ENCODE measurements at regions not wholly inside any gene's neighbourhood (a gene's known extent, or its start where the extent isn't known, plus 50 kb on each side); places are given as distances from the start of the nearest gene placed in this dataset.
A peak's percentile ranks its signal among the peaks of the same experiment; 100 is the strongest.
"Not testable (repeated sequence)": the region's sequence is repeated elsewhere in the genome, so short reads cannot be mapped to it uniquely, and the experiment has no call there.

DNA sequence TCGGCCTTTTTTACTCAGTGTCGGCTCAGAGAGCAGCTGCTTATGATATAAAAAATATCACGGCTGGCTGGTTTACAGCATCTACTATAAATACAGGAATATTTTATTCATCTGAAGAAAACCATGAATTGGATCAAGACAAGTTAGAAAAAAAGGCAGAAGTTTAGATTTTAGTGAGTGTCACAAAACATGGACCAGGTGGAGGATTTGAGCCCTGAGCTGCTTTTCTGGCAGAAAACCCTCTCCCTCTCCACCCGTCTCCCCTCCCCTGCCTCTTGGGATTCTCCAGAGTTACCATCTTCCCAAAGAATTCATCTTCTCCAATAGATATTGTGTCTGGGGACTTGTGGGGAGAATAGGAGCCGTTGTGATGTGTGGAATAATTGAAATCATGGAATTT lies 142.8 kb upstream of the RAI2 start:
- DNase-seq (ENCODE audit: low spot score): no peak

GRCh38 chrX:18002791-18003190 lies 141.7 kb upstream of the RAI2 start:
- no peak for DNase-seq (ENCODE audit: low spot score)

GRCh38 chrX:17994429-17994828 lies 133.3 kb upstream of the RAI2 start:
- no peak for DNase-seq (ENCODE audit: low spot score)

DNA sequence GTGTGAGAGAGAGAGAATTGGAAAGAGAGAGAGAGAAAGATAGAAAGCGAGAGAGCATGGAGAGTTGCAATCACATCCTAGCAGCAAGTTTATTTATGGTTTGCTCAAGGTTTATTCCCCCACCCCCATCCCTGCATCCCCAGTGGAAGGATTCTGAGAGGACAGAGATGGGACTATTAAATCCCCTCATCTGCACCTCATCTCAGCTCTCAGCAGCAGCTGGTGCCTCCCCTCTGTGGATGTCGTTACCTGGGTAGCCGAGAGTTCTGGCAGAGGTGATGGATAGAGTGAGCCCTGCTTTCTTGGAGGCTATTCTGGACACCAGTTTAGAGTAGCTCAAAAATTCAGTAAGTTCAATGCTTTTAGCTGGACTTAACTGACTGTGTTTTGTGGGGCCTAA lies 132.0 kb upstream of the RAI2 start:
- no peak for DNase-seq (ENCODE audit: low spot score)

DNA sequence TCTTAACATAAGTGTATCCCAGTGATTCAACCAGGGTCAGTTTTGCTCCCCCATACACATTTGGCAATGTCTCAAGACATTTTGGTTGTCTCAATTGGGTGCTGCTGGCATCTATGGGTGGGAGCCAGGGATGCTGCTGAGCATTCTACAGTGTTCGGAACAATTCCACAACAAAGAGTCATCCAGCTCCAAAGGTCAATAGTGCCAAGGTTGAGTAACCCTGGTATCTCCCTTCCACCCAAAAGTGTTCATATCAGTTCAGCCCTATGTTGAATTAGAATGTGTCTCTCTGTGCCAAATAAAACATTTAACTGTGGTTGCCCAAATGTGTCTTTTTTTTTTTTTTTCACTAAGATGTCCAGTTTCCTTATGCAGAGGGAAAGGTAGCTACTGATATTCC lies 129.4 kb upstream of the RAI2 start:
- DNase-seq (ENCODE audit: low spot score): no peak

DNA sequence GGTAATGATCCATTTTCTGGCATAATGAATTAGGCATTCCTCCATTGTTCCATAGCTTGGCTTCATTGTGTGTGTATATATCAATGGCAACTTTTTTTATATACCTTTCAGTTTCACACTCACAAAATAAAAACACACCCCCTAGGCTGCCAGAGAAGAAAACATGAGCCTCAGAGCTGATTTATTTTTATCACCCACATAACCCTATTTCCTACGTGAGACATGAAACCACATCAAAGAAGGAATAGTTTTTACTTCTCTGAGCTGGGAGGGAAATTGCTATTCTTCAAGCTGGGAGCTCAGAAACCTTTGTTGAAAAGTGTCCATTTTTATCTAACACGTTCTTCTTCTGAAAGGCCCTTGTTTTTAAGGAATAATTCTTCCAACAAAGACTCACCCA lies 126.7 kb upstream of the RAI2 start:
- no peak for DNase-seq (ENCODE audit: low spot score)

GRCh38 chrX:17986977-17987376 lies 125.9 kb upstream of the RAI2 start:
- DNase-seq (ENCODE audit: low spot score): no peak

DNA sequence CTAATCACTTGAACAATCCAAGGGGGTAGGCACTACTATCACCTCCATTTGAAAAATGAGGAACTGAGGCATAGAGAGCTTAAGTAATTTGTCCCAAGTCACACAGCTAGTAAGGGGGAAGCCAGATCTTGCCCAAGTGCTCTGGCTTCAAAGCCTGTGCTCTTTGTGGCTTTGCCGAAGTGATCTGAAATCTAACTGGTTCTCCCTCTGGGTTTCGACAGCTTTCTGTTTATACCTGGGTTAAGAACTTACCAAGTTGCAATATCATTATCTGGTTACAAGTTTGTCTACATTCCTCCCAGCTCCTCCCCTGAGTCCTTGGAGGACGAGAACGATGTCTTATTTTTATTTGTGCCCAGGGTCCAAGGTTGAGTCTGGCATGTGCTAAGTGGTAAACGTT lies 125.3 kb upstream of the RAI2 start:
- DNase-seq (ENCODE audit: low spot score): no peak

DNA sequence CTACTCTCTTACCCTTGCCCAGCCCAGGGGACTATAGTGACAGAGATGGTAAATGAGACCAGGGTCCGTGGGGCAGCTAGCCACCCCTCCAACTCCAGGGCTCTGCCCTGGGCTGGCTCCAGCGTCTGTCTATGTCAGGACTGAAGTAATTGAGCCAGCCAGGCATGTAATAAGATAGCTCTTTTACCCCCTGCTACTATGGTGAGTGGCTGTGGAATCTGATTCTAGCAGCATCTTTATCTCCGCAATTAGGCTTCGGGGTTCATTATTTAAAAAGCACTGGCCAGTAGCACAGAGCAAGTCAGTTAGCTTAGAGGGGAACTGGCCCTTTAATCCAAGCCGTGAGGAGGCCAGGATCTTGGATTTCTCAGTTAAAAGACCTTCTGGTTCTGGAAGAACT lies 123.3 kb upstream of the RAI2 start:
- DNase-seq (ENCODE audit: low spot score): no peak

DNA sequence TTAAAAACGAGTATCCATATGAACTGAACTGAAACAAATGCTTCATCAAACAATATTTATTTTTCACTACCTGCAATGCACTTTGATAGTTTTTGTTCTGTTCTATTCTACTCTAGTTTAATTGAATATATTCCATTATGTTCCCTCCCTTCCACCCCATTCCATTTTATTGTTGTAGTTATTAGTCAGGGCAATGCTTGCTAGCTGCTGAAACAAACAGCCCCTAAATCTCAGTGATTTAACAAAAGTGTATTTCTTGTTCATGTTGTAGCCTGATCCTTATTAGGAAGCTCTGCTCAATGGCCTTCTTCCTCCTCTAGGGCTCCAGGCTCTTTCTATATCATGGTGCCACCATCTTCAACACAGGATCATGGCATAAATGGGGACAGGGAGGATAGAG lies 122.3 kb upstream of the RAI2 start:
- no peak for DNase-seq (ENCODE audit: low spot score)

DNA sequence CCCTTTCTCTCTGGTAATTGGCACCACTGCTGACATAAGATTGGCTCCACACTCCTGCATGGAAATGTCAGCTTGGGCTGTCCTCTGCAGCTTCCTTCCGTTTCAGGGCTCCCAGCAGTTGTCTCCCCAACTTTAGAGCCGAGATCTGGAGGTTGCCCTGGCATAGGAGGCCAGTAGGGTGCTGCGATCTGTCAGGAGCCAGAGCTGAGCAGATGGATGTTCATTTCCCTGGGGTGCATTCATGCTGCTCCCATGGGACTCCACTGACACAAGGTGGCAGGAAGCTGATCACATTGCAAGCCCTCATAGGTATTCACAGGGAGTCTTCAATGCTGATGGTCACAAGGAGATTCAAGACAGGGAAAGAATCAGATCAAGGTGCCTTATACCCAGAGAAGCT lies 116.6 kb upstream of the RAI2 start:
- DNase-seq (ENCODE audit: low spot score): no peak

DNA sequence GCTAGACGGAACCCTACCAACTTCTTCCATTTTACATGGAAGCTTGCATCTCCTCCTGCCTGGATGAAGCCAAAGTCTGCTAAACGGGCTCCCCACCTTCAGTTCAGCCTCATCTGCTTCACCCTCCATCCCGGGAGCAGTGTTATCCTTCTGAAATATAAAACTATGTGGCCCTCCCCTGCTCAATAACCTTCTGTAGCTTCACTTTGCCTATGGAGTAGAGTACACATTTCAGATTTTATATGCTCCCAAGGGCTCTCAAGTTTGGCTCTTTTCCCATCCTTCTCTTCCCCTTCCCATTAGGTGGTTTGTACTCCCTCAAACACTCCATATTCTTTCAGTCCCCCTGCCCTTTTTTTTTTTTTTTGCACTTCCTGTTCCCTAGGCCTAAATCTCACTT lies 115.9 kb upstream of the RAI2 start:
- DNase-seq (ENCODE audit: low spot score): no peak

- not testable (repeated sequence) for DNase-seq (ENCODE audit: low spot score)
Observed at GRCh38 chrX:17975349-17975748, 114.3 kb upstream of the RAI2 start.

- no peak for DNase-seq (ENCODE audit: low spot score)
Observed at GRCh38 chrX:17968367-17968766, 107.3 kb upstream of the RAI2 start.

DNA sequence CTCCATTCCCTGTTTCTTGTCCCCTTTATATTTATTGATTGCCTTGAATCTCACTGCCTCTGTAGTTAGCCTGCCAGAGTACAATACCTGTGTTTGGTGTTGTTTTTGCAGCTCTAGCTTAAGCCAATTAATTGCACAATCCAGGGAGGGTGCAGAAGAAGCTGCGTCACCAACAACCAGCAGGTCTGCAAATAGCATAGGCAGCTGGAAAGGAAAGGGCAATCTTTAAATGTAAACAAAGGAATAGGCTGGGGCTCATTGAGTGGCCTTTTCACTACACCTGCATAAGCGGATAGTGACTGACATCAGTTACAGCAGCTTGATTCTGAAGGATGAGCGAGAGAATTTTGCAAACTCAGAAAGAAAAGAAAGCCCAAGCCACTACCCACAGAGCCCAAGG lies 106.8 kb upstream of the RAI2 start:
- no peak for DNase-seq (ENCODE audit: low spot score)

DNA sequence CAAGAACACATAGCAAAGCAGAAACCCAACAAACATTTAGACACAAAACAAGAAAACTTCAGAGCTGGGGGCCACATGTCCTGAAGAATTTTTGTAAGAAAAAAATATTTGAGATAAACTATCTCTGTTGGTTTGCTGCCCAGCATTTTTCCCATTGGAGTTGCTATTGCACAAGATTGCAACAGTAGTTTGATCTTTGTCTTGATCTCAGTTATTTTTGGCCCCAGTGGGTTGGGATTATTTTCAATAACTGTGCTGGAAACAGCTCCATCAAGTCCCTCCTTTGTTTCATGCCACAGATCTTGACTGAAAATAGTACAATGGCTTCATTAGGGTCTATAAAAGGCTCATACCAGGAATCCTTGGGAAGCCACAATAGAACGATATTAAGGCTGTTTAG lies 103.8 kb upstream of the RAI2 start:
- no peak for DNase-seq (ENCODE audit: low spot score)

DNA sequence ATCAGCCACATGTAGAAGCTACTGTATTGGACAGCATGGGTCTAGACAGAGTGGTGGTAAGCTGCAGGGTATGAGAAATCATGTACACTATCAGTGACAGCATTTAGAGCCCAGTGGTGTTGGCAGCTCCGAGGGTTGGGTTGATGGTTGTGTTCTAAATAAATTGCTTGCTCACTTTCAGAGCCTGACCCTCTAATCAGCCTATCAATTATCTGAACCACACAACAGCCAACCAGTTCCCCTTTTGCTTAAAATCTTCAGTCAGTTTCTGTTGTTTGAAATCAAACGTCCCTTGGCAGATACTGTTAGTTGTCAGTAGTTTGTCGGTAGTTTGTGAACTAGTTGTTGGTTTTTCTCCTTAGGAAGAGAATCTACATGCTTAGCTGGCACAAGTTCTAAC lies 99.8 kb upstream of the RAI2 start:
- no peak for DNase-seq (ENCODE audit: low spot score)

- DNase-seq (ENCODE audit: low spot score): peak; percentile 2
Observed at GRCh38 chrX:17944833-17945497, 83.9 kb upstream of the RAI2 start.

DNA sequence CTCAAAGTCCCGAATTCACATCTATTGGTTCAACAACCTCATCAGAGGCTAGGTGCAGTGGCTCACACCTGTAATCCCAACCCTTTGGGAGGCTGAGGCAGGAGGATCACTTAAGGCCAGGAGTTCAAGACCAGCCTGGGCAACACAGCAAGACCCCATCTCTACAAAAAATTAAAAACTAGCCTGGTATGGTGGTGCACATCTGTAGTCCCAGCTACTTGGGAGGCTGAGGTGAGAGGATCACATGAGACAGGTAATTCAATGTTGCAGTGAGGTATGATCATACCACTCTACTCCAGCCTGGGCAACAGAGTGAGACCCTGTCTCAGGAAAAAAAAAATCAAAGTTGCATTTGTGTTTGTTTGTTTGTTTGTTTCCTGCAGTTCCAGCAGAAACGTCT lies 80.1 kb upstream of the RAI2 start:
- DNase-seq (ENCODE audit: low spot score): not testable (repeated sequence)

DNA sequence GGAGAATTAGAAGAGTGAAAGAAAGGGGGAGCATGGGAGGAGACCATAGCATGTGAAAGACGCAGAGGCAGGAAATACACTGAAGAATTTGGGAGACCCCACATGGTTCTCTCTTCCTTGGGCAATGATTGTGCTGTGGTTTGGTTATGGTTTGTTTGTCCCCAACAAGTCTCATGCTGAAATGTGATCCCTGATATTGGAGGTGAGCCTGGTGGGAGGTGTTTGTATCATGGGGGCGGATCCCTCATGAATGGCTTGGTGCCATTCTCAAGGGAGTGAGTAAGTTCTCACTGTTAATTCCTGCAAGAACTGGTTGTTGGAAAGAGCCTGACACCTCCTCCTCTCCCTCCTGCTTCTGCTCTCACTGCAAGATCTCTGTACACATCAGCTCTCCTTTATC lies 78.6 kb upstream of the RAI2 start:
- DNase-seq (ENCODE audit: low spot score): no peak

DNA sequence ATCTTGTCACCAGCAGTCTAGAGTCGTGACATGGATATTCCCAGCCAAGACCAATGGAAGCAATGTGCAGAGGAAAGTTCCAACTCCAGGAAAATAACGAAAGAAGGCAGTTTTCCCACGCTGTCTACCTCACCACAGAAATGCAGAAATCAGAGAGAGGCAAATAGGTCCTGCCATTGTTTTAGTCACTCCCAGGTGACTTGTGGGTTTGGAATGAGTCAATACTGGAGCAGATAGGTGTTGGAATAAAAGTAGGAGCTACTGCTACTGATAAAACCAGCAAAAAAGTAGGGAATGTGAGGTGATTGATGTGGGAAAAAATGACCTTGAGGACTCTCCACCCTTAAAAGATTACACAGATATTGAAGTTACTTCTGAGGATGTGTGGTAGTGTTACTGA lies 72.8 kb upstream of the RAI2 start:
- no peak for DNase-seq (ENCODE audit: low spot score)

DNA sequence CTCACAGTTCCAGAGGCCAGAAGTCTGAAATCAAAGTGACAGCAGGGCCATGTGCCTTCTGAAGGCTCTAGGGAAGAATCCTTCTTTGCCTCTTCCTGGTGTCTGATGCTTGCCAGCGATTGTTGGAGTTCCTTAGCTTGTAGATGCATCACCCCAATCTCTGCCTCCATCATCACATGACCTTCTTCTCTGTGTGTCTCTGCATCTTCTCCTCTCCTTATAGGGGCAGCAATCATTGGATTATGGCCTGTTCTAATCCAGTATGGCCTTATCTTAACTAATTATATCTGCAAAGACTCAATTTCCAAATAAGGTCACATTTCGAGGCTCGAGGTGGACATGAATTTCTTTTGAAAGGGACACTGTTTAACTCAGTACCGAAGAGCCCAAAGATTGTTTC lies 71.7 kb upstream of the RAI2 start:
- DNase-seq (ENCODE audit: low spot score): no peak

DNA sequence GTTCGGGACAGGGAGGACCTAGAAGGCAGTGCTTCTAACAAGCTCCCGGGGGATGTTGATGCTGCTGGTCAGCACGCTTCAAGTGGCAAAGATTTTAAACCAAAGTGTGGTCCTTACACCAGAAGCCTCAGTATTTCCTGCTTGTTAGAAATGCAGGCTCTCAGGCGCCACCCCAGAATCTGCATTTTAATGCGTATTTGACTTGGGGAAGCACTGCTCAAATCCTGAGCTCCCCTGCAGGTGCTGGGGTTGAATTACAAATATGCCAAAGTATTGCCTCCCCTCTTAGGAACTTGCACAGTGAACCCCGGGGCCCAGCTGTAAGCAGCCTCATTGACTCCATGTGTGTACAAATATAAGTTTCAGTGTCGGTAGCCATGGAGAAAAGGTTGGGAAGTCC lies 70.8 kb upstream of the RAI2 start:
- DNase-seq (ENCODE audit: low spot score): no peak

GRCh38 chrX:17930850-17931249 lies 69.8 kb upstream of the RAI2 start:
- DNase-seq (ENCODE audit: low spot score): no peak

GRCh38 chrX:17923546-17923945 lies 62.4 kb upstream of the RAI2 start:
- DNase-seq (ENCODE audit: low spot score): no peak

Data from GM03348 (cell line).